ENCODE measurements at regions not wholly inside any gene's neighbourhood (a gene's known extent, or its start where the extent isn't known, plus 50 kb on each side); places are given as distances from the start of the nearest gene placed in this dataset.

- CTCF ChIA-PET, result interaction anchor here (0.9 to 1.1 kb wide), 2 partner anchors 18 to 209 kb away, joined by 3 to 5 read pairs; no protein-coding TSS in a partner anchor
- POLR2A ChIA-PET, result no interaction called here
- TF ChIP-seq CTCF (IDR thresholded peaks at IDR 0.05; ENCODE audit: control extremely low read depth, extremely low read depth, low read depth, missing control alignments), result no peak
- no peak for DNase-seq (ENCODE audit: extremely low spot score)
These were observed 226.4 kb downstream of the MAGEB5 start for GRCh38 chrX:26442340-26442739.

GRCh38 chrX:26414534-26414933 is 198.6 kb downstream of the MAGEB5 start:
- no peak for TF ChIP-seq CTCF (IDR thresholded peaks at IDR 0.05; ENCODE audit: control extremely low read depth, extremely low read depth, low read depth, missing control alignments)
- CTCF ChIA-PET, result no interaction called here
- POLR2A ChIA-PET, result no interaction called here
- no peak for DNase-seq (ENCODE audit: extremely low spot score)

- no peak for TF ChIP-seq CTCF (IDR thresholded peaks at IDR 0.05; ENCODE audit: control extremely low read depth, extremely low read depth, low read depth, missing control alignments)
- POLR2A ChIA-PET, result no interaction called here
- CTCF ChIA-PET, result no interaction called here
- DNase-seq (ENCODE audit: extremely low spot score), result no peak
These were observed 195.1 kb downstream of the MAGEB5 start for GRCh38 chrX:26411045-26411444.

- POLR2A ChIA-PET, result no interaction called here
- CTCF ChIA-PET, result no interaction called here
- no peak for TF ChIP-seq CTCF (IDR thresholded peaks at IDR 0.05; ENCODE audit: control extremely low read depth, extremely low read depth, low read depth, missing control alignments)
- DNase-seq (ENCODE audit: extremely low spot score), result no peak
These were observed 193.7 kb downstream of the MAGEB5 start for GRCh38 chrX:26409636-26410035.

GRCh38 chrX:26387906-26388305 is 171.9 kb downstream of the MAGEB5 start:
- no peak for TF ChIP-seq CTCF (IDR thresholded peaks at IDR 0.05; ENCODE audit: control extremely low read depth, extremely low read depth, low read depth, missing control alignments)

GRCh38 chrX:26376037-26376708 is 160.2 kb downstream of the MAGEB5 start:
- POLR2A ChIA-PET, result no interaction called here
- DNase-seq (ENCODE audit: extremely low spot score), result no peak
- no peak for TF ChIP-seq CTCF (IDR thresholded peaks at IDR 0.05; ENCODE audit: control extremely low read depth, extremely low read depth, low read depth, missing control alignments)
- CTCF ChIA-PET, result no interaction called here

More at GRCh38 chrX:26387906-26388305, 171.9 kb downstream of the MAGEB5 start:
- no peak for DNase-seq (ENCODE audit: extremely low spot score)
- POLR2A ChIA-PET, result no interaction called here
- CTCF ChIA-PET, result no interaction called here

Measured in GM10248 (cell line).